SJSA1 (cell line): ENCODE measurements at regions not wholly inside any gene's neighbourhood (a gene's known extent, or its start where the extent isn't known, plus 50 kb on each side); places are given as distances from the start of the nearest gene placed in this dataset.

Source experiments
- DNase-seq, 2 experiments: peaks; one replicate each; pipeline ENCODE4 v3.0.0-alpha.2; 2015 to 2020; ENCODE audit warnings: low spot score in 2 of 2, low read depth in 1 of 2
- H3K27ac ChIP-seq: fragments of 250-450 bp; sonication (Bioruptor Pico); 2 replicates; pipeline ENCODE4 v1.5.1; 2020; ENCODE audit warnings: mild to moderate bottlenecking, moderate library complexity
- H3K27me3 ChIP-seq: fragments of 250-450 bp; sonication (Bioruptor Pico); replicated peaks from 2 replicates; pipeline ENCODE4 v1.5.1; 2020; ENCODE audit warnings: mild to moderate bottlenecking, moderate library complexity
- H3K36me3 ChIP-seq: fragments of 250-450 bp; sonication (Bioruptor Pico); 2 replicates; pipeline ENCODE4 v1.5.1; 2020; ENCODE audit warnings: mild to moderate bottlenecking
- H3K4me1 ChIP-seq: fragments of 250-450 bp; sonication (Bioruptor Pico); replicated peaks from 2 replicates; pipeline ENCODE4 v1.6.1; 2021; ENCODE audit warnings: mild to moderate bottlenecking
- H3K4me3 ChIP-seq: fragments of 250-450 bp; sonication (Bioruptor Pico); 2 replicates; pipeline ENCODE4 v1.5.1; 2020; ENCODE audit warnings: mild to moderate bottlenecking
- H3K9me3 ChIP-seq: fragments of 250-450 bp; sonication (Bioruptor Pico); replicated peaks from 2 replicates; pipeline ENCODE4 v1.5.1; 2020; ENCODE audit warnings: mild to moderate bottlenecking

GRCh38 chr2:129888896-129889295 is 90.6 kb upstream of the RAB6C start:
- Histone ChIP-seq H3K27me3 (peaks cover 2% of the 10 kb centered on the region; the same call in 1 of the 2 replicates), H3K36me3 (no peaks in the 10 kb centered on the region), H3K4me3 (no peak overlapping the region), H3K9me3 (no peaks in the 10 kb centered on the region), H3K27ac (no peak overlapping the region), H3K4me1 (no peaks in the 10 kb centered on the region)
- no peak for DNase-seq

- H3K4me1 ChIP-seq = no peaks in the 10 kb centered on the region
- no peaks in the 10 kb centered on the region for H3K9me3 ChIP-seq
- no peak overlapping the region for H3K27ac ChIP-seq
- no peak for DNase-seq
- peaks cover 8% of the 10 kb centered on the region; the same call in 1 of the 2 replicates for H3K27me3 ChIP-seq
- no peak overlapping the region for H3K4me3 ChIP-seq
- no peaks in the 10 kb centered on the region for H3K36me3 ChIP-seq
Observed at GRCh38 chr2:129891341-129892320, 87.8 kb upstream of the RAB6C start.

DNA sequence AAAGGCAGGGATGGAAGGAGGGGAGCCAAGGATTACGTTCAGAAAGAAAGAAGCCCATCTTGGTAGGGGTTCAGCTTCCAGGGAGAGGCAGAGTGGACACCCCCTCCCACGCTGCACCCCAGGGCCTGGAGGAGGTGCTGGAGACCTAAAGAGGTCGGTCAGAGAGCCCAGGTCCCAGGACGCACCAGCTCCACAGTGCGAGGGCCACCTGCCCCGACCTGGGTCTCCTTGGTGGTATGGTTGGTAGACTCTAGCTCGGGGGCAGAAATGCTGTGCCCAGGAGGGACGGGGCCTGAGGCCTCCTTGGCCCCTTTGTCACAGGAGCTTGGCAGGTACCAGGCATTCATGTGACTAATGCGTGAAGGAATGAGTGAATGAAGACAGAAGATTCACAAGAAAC is 87.1 kb upstream of the RAB6C start:
- Histone ChIP-seq H3K4me1 (no peaks in the 10 kb centered on the region), H3K4me3 (no peak overlapping the region), H3K27ac (no peak overlapping the region), H3K9me3 (no peaks in the 10 kb centered on the region), H3K27me3 (peaks cover 8% of the 10 kb centered on the region; the same call in 1 of the 2 replicates), H3K36me3 (no peaks in the 10 kb centered on the region)
- DNase-seq = no peak

GRCh38 chr2:129892773-129893172 is 86.7 kb upstream of the RAB6C start:
- no peaks in the 10 kb centered on the region for H3K4me1 ChIP-seq
- no peak overlapping the region for H3K27ac ChIP-seq
- no peaks in the 10 kb centered on the region for H3K9me3 ChIP-seq
- no peak for DNase-seq
- peaks cover 8% of the 10 kb centered on the region; the same call in 1 of the 2 replicates for H3K27me3 ChIP-seq
- H3K36me3 ChIP-seq = no peaks in the 10 kb centered on the region
- H3K4me3 ChIP-seq = no peak overlapping the region

- H3K27ac ChIP-seq = no peak overlapping the region
- H3K4me1 ChIP-seq = no peaks in the 10 kb centered on the region
- peaks cover 8% of the 10 kb centered on the region; the same call in 1 of the 2 replicates for H3K27me3 ChIP-seq
- DNase-seq = no peak
- H3K9me3 ChIP-seq = no peaks in the 10 kb centered on the region
- no peaks in the 10 kb centered on the region for H3K36me3 ChIP-seq
- H3K4me3 ChIP-seq = no peak overlapping the region
Observed at GRCh38 chr2:129893244-129893643, 86.2 kb upstream of the RAB6C start.

DNA sequence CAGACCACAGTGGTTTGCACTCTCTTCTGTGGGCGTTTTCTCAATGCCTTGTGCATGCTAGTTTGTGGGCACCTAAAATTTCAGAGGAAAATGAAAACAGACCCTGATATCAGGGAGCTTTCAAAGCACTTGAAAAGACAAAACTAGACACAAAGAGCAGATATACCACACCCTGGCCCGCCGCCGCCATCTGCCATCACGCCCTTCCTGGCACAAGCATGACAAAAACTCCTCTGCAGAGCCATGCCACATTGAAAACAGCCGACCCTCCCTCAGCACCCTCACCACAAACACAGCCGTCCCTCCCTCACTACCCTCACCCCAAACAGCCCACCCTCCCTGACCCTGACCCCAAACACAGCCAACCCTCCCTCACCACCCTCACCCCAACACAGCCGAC is 84.8 kb upstream of the RAB6C start:
- Histone ChIP-seq H3K4me3 (no peak overlapping the region), H3K36me3 (no peaks in the 10 kb centered on the region), H3K9me3 (no peaks in the 10 kb centered on the region), H3K27ac (no peak overlapping the region), H3K27me3 (peaks cover 8% of the 10 kb centered on the region; the same call in 1 of the 2 replicates), H3K4me1 (no peaks in the 10 kb centered on the region)
- DNase-seq = peak in 1 of 2 experiments; percentile 22

- Histone ChIP-seq H3K36me3 (no peaks in the 10 kb centered on the region), H3K9me3 (no peaks in the 10 kb centered on the region), H3K4me1 (no peaks in the 10 kb centered on the region), H3K27ac (no peak overlapping the region), H3K4me3 (no peak overlapping the region), H3K27me3 (peaks cover 8% of the 10 kb centered on the region; the same call in 1 of the 2 replicates)
- DNase-seq = peak in 1 of 2 experiments; percentile 30
Observed at GRCh38 chr2:129895061-129895460, 84.4 kb upstream of the RAB6C start.

DNA sequence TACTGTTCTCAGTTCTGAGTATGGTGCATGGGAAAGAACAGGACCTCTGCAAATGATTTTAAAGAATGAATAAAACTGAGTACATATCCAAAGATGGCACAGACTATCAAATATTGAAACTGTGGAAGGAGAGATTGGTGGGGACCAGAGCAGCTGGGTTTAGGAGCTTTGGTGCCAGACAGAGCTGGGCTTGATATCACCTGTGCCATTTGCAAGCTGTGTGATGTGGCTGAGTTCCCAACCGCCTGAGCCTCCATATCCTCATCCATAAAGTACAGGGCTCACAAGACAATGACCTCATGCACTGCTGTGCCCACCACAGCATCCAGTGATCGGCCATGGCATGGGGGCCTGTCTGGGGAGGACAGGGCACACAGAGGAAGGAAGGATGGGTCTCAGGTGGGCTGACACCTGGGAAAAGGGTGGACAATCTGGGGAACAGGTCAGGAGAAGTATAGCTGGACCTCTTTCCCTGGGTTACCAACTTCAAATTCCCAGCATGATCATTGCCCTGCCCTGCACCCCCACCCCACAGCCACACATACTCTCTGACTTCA is 83.9 kb upstream of the RAB6C start:
- Histone ChIP-seq H3K4me1 (no peaks in the 10 kb centered on the region), H3K27ac (no peak overlapping the region), H3K36me3 (no peaks in the 10 kb centered on the region), H3K4me3 (no peak overlapping the region), H3K9me3 (no peaks in the 10 kb centered on the region), H3K27me3 (peaks cover 8% of the 10 kb centered on the region; the same call in 1 of the 2 replicates)
- DNase-seq = peak in 1 of 2 experiments; percentile 20

DNA sequence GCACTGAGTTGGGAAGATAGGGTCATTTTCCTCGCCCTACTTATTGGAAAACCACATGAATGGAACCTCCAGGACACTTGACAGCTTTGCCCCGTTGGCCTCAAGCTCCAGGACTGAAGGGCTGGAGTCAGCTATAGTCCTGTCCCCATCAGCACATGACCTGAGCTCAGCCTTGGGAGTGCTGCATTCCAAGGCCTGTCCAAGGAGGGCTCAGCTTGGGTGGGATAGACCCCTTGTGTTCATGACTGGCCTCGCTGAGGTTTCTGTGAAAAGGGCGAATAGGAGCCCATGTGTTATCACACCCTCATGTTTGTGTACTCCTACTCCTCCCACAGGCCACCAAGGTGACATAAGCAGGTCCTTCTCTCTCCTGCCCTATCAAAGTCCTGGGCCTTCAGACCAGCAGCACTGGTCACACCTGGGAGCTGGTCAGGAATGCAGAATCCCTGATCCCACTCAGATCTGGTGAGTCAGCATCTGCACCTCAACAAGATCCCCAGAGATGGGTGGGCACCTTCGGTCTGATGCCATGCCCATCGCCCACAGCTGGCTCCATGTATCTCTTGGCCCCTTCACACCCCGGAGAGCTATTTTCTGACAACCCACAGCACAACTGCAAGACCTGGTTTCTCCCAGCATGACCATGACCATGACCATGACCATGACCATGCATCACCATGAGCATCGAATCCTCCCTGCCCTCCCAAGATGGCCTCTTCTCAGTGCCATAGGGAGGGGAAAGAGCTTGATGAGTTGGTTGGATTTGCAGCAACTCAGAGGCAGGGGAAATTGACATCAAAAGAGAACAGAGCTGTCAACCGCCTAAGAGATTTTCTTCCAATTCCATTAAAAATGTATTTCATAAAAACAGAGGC is 83.0 kb upstream of the RAB6C start:
- no peaks in the 10 kb centered on the region for H3K36me3 ChIP-seq
- no peaks in the 10 kb centered on the region for H3K4me1 ChIP-seq
- H3K27me3 ChIP-seq = peaks cover 8% of the 10 kb centered on the region; the same call in 1 of the 2 replicates
- H3K27ac ChIP-seq = no peak overlapping the region
- H3K9me3 ChIP-seq = no peaks in the 10 kb centered on the region
- no peak overlapping the region for H3K4me3 ChIP-seq
- peak in 1 of 2 experiments; percentile 24 for DNase-seq

DNA sequence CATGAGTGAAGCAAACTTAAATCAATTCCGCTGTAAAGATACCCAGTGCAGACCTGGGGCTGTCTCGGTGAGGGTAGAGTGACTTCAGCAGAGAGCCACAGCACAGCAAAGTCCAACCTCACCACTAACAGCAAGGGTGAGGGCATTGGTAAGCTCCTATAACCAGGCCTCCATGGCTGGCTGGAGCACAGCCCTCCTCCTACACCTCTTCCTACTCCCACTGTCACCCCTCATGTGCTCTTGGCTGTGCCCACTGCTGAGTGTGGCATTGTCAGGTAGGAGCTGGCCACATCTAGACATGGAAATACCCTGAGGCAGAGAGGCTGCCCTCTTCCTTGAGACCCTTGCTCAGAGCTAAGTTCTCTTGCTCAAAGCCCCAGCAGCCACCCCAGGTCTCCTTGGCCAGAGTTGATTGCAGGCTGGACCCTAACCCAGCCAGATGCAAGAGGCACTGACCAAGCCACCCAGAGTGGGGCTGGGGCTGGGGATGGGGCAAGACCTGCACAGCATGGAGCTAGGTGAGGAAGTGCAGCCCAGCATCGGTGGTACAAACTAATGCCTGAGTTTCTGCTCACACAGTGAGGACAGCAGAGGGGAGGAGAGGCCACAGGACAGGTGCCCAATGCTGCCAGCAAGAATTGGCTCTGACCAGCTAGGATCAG is 77.6 kb upstream of the RAB6C start:
- H3K27ac ChIP-seq = no peak overlapping the region
- peak in 1 of 2 experiments; percentile 24 for DNase-seq
- no peaks in the 10 kb centered on the region for H3K9me3 ChIP-seq

DNA sequence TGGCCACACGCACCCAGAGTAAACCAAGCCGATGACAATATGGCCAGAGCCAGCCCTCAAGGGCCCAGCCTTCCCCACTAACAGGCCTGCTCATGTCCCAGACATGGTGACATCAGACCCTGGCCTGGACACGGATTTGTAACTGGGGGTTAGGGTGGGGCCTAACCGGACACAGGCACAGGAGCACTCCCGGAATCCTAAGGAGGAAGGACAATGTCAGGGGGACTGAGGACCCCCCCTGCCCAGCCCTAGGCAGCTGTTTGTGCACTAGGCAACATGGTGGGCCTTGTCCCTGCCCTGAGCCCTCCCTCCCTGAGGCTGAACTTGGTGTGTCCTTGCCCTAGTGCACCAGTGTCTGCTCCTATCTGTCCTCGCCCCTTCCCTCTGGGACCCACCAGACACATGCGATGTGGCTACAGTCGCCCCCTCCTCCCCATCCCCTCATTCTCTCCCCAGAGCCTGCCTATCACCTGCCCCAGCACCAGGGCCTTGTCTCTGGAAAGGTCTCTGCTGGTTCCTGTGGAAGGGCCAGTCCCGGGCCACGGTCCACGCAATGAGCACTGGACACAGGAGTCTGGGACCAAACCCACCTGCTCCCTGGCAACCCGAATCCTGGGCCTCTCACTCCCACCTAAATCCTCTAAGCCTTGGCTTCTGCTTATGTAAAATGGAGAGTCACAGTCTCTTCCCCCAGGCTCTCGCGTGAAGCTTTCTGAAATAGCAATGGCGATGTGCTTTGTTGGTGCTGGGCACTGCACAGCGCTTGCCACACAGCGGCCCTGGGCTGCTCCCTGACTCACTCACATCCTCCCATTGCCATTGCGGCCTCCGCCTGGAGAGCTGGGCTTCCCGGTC is 76.5 kb upstream of the RAB6C start:
- H3K4me3 ChIP-seq = no peak overlapping the region
- H3K27ac ChIP-seq = no peak overlapping the region
- no peaks in the 10 kb centered on the region for H3K36me3 ChIP-seq
- H3K9me3 ChIP-seq = no peaks in the 10 kb centered on the region; the same call in 1 of the 2 replicates
- peak in 1 of 2 experiments; percentile 25 for DNase-seq
- no peaks in the 10 kb centered on the region for H3K4me1 ChIP-seq
- H3K27me3 ChIP-seq = peaks cover under 1% of the 10 kb centered on the region; the same call in 1 of the 2 replicates

More for the DNA sequence above, 77.6 kb upstream of the RAB6C start:
- H3K4me1 ChIP-seq = no peaks in the 10 kb centered on the region
- H3K4me3 ChIP-seq = no peak overlapping the region
- no peaks in the 10 kb centered on the region for H3K36me3 ChIP-seq
- no peaks in the 10 kb centered on the region; the same call in 1 of the 2 replicates for H3K27me3 ChIP-seq
